ENCODE measurements at regions not wholly inside any gene's neighbourhood (a gene's known extent, or its start where the extent isn't known, plus 50 kb on each side); places are given as distances from the start of the nearest gene placed in this dataset.
"Not testable (repeated sequence)": the region's sequence is repeated elsewhere in the genome, so short reads cannot be mapped to it uniquely, and the experiment has no call there.

- Histone ChIP-seq H3K36me3 (ENCODE audit: control insufficient read depth in 1 of 2, insufficient read depth in 2 of 2, low read length in 2 of 2) (no peaks in the 10 kb centered on the region), H3K27ac (ENCODE audit: low read depth, low read length) (no peak overlapping the region), H3K4me3 (ENCODE audit: low read depth in 1 of 2, low read length in 2 of 2) (no peak overlapping the region), H3K27me3 (ENCODE audit: control insufficient read depth in 1 of 2, insufficient read depth in 2 of 2, low read length in 2 of 2) (no peaks in the 10 kb centered on the region), H3K9ac (ENCODE audit: low read depth in 1 of 2, low read length in 2 of 2) (no peak overlapping the region), H3K4me1 (ENCODE audit: control insufficient read depth in 1 of 2, insufficient read depth in 2 of 2, low read length in 2 of 2) (no peaks in the 10 kb centered on the region), H3K9me3 (ENCODE audit: control insufficient read depth in 1 of 2, low read length in 2 of 2) (no peaks in the 10 kb centered on the region)
Observed at GRCh38 chr5:130870691-130871090, 294.4 kb downstream of the HINT1 start.

GRCh38 chr5:130868186-130868840 is 296.7 kb downstream of the HINT1 start:
- Histone ChIP-seq H3K4me1 (ENCODE audit: control insufficient read depth in 1 of 2, insufficient read depth in 2 of 2, low read length in 2 of 2) (no peaks in the 10 kb centered on the region), H3K9me3 (ENCODE audit: control insufficient read depth in 1 of 2, low read length in 2 of 2) (no peaks in the 10 kb centered on the region), H3K27me3 (ENCODE audit: control insufficient read depth in 1 of 2, insufficient read depth in 2 of 2, low read length in 2 of 2) (no peaks in the 10 kb centered on the region), H3K36me3 (ENCODE audit: control insufficient read depth in 1 of 2, insufficient read depth in 2 of 2, low read length in 2 of 2) (no peaks in the 10 kb centered on the region), H3K4me3 (ENCODE audit: low read depth in 1 of 2, low read length in 2 of 2) (no peak overlapping the region), H3K9ac (ENCODE audit: low read depth in 1 of 2, low read length in 2 of 2) (no peak overlapping the region), H3K27ac (ENCODE audit: low read depth, low read length) (no peak overlapping the region)

- Histone ChIP-seq H3K9ac (ENCODE audit: low read depth in 1 of 2, low read length in 2 of 2) (no peak overlapping the region), H3K36me3 (ENCODE audit: control insufficient read depth in 1 of 2, insufficient read depth in 2 of 2, low read length in 2 of 2) (no peaks in the 10 kb centered on the region), H3K4me1 (ENCODE audit: control insufficient read depth in 1 of 2, insufficient read depth in 2 of 2, low read length in 2 of 2) (no peaks in the 10 kb centered on the region), H3K27me3 (ENCODE audit: control insufficient read depth in 1 of 2, insufficient read depth in 2 of 2, low read length in 2 of 2) (no peaks in the 10 kb centered on the region), H3K9me3 (ENCODE audit: control insufficient read depth in 1 of 2, low read length in 2 of 2) (no peaks in the 10 kb centered on the region), H3K27ac (ENCODE audit: low read depth, low read length) (no peak overlapping the region), H3K4me3 (ENCODE audit: low read depth in 1 of 2, low read length in 2 of 2) (no peak overlapping the region)
Observed at GRCh38 chr5:130845049-130845765, 319.8 kb downstream of the HINT1 start.

- H3K27me3 ChIP-seq (ENCODE audit: control insufficient read depth in 1 of 2, insufficient read depth in 2 of 2, low read length in 2 of 2), result no peaks in the 10 kb centered on the region
- H3K4me1 ChIP-seq (ENCODE audit: control insufficient read depth in 1 of 2, insufficient read depth in 2 of 2, low read length in 2 of 2), result no peaks in the 10 kb centered on the region
- peak overlapping the region; percentile 20 to 37 for H3K9ac ChIP-seq (ENCODE audit: low read depth in 1 of 2, low read length in 2 of 2)
- no peaks in the 10 kb centered on the region for H3K9me3 ChIP-seq (ENCODE audit: control insufficient read depth in 1 of 2, low read length in 2 of 2)
- H3K4me3 ChIP-seq (ENCODE audit: low read depth in 1 of 2, low read length in 2 of 2), result peak overlapping the region; percentile 70 to 72
- H3K27ac ChIP-seq (ENCODE audit: low read depth, low read length), result no peak overlapping the region
- no peaks in the 10 kb centered on the region for H3K36me3 ChIP-seq (ENCODE audit: control insufficient read depth in 1 of 2, insufficient read depth in 2 of 2, low read length in 2 of 2)
Observed at GRCh38 chr5:130836729-130837649, 328.1 kb downstream of the HINT1 start.

- H3K4me1 ChIP-seq (ENCODE audit: control insufficient read depth in 1 of 2, insufficient read depth in 2 of 2, low read length in 2 of 2); H3K27ac ChIP-seq (ENCODE audit: low read depth, low read length); H3K27me3 ChIP-seq (ENCODE audit: control insufficient read depth in 1 of 2, insufficient read depth in 2 of 2, low read length in 2 of 2); H3K9me3 ChIP-seq (ENCODE audit: control insufficient read depth in 1 of 2, low read length in 2 of 2); H3K36me3 ChIP-seq (ENCODE audit: control insufficient read depth in 1 of 2, insufficient read depth in 2 of 2, low read length in 2 of 2); H3K4me3 ChIP-seq (ENCODE audit: low read depth in 1 of 2, low read length in 2 of 2); H3K9ac ChIP-seq (ENCODE audit: low read depth in 1 of 2, low read length in 2 of 2): not testable (repeated sequence)
Observed at GRCh38 chr5:130817598-130818384, 347.3 kb downstream of the HINT1 start.

- Histone ChIP-seq H3K36me3 (ENCODE audit: control insufficient read depth in 1 of 2, insufficient read depth in 2 of 2, low read length in 2 of 2) (no peaks in the 10 kb centered on the region), H3K4me3 (ENCODE audit: low read depth in 1 of 2, low read length in 2 of 2) (no peak overlapping the region), H3K27ac (ENCODE audit: low read depth, low read length) (no peak overlapping the region), H3K9ac (ENCODE audit: low read depth in 1 of 2, low read length in 2 of 2) (no peak overlapping the region), H3K27me3 (ENCODE audit: control insufficient read depth in 1 of 2, insufficient read depth in 2 of 2, low read length in 2 of 2) (no peaks in the 10 kb centered on the region), H3K9me3 (ENCODE audit: control insufficient read depth in 1 of 2, low read length in 2 of 2) (no peaks in the 10 kb centered on the region), H3K4me1 (ENCODE audit: control insufficient read depth in 1 of 2, insufficient read depth in 2 of 2, low read length in 2 of 2) (no peaks in the 10 kb centered on the region)
Observed at GRCh38 chr5:130815246-130815645, 349.8 kb downstream of the HINT1 start.

GRCh38 chr5:130808691-130809090 is 356.4 kb downstream of the HINT1 start:
- Histone ChIP-seq H3K27me3 (ENCODE audit: control insufficient read depth in 1 of 2, insufficient read depth in 2 of 2, low read length in 2 of 2) (no peaks in the 10 kb centered on the region), H3K4me1 (ENCODE audit: control insufficient read depth in 1 of 2, insufficient read depth in 2 of 2, low read length in 2 of 2) (no peaks in the 10 kb centered on the region), H3K27ac (ENCODE audit: low read depth, low read length) (no peak overlapping the region), H3K36me3 (ENCODE audit: control insufficient read depth in 1 of 2, insufficient read depth in 2 of 2, low read length in 2 of 2) (no peaks in the 10 kb centered on the region), H3K4me3 (ENCODE audit: low read depth in 1 of 2, low read length in 2 of 2) (no peak overlapping the region), H3K9ac (ENCODE audit: low read depth in 1 of 2, low read length in 2 of 2) (no peak overlapping the region), H3K9me3 (ENCODE audit: control insufficient read depth in 1 of 2, low read length in 2 of 2) (no peaks in the 10 kb centered on the region)

- no peaks in the 10 kb centered on the region for H3K4me1 ChIP-seq (ENCODE audit: control insufficient read depth in 1 of 2, insufficient read depth in 2 of 2, low read length in 2 of 2)
- no peaks in the 10 kb centered on the region for H3K27me3 ChIP-seq (ENCODE audit: control insufficient read depth in 1 of 2, insufficient read depth in 2 of 2, low read length in 2 of 2)
- no peak overlapping the region for H3K9ac ChIP-seq (ENCODE audit: low read depth in 1 of 2, low read length in 2 of 2)
- no peak overlapping the region for H3K4me3 ChIP-seq (ENCODE audit: low read depth in 1 of 2, low read length in 2 of 2)
- no peaks in the 10 kb centered on the region for H3K36me3 ChIP-seq (ENCODE audit: control insufficient read depth in 1 of 2, insufficient read depth in 2 of 2, low read length in 2 of 2)
- H3K9me3 ChIP-seq (ENCODE audit: control insufficient read depth in 1 of 2, low read length in 2 of 2), result no peaks in the 10 kb centered on the region
- no peak overlapping the region for H3K27ac ChIP-seq (ENCODE audit: low read depth, low read length)
Observed at GRCh38 chr5:130805648-130806047, 359.4 kb downstream of the HINT1 start.

GRCh38 chr5:130805036-130805435 is 360.0 kb downstream of the HINT1 start:
- no peak overlapping the region for H3K27ac ChIP-seq (ENCODE audit: low read depth, low read length)
- H3K27me3 ChIP-seq (ENCODE audit: control insufficient read depth in 1 of 2, insufficient read depth in 2 of 2, low read length in 2 of 2), result no peaks in the 10 kb centered on the region
- H3K4me3 ChIP-seq (ENCODE audit: low read depth in 1 of 2, low read length in 2 of 2), result no peak overlapping the region
- no peaks in the 10 kb centered on the region for H3K4me1 ChIP-seq (ENCODE audit: control insufficient read depth in 1 of 2, insufficient read depth in 2 of 2, low read length in 2 of 2)
- no peaks in the 10 kb centered on the region for H3K9me3 ChIP-seq (ENCODE audit: control insufficient read depth in 1 of 2, low read length in 2 of 2)
- H3K36me3 ChIP-seq (ENCODE audit: control insufficient read depth in 1 of 2, insufficient read depth in 2 of 2, low read length in 2 of 2), result no peaks in the 10 kb centered on the region
- no peak overlapping the region for H3K9ac ChIP-seq (ENCODE audit: low read depth in 1 of 2, low read length in 2 of 2)
